Activated CD8-positive, alpha-beta memory T cell treated with anti-CD3 and anti-CD28 coated beads for 36 hours (primary cell): ENCODE measurements at regions not wholly inside any gene's neighbourhood (a gene's known extent, or its start where the extent isn't known, plus 50 kb on each side); places are given as distances from the start of the nearest gene placed in this dataset.
"Not testable (repeated sequence)": the region's sequence is repeated elsewhere in the genome, so short reads cannot be mapped to it uniquely, and the experiment has no call there.

Source experiments
- CTCF ChIA-PET: fragments of 350-600 bp; sonication (Branson Sonifier 250); formaldehyde crosslinking; loops from one replicate; lab custom pipeline; 2021; ENCODE audit warnings: antibody characterized with exemption; lab: Charles Lee
- POLR2A ChIA-PET: fragments of 350-600 bp; sonication (Branson Sonifier 250); formaldehyde crosslinking; loops from one replicate; lab custom pipeline; 2021; ENCODE audit warnings: antibody characterized with exemption; lab: Charles Lee

DNA sequence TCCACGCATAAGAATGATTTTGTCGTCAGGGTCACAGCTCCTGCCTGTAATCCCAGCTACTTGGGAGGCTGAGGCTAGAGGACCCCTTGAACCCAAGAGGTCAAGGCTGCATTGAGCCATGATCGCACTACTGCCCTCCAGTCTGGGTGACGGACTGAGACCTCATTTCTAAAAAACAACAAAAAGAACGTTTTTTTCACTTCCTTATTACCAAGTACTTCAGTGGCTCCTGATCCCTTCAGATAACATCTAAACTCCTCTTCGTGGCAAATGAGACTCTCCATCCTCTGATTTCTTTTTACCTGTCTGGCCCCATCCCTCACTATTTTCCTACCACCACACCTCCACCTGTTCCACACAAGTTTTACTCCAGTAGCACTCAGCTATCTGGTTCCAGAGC, 105.4 kb upstream of the TLK1 start:
- ChIA-PET POLR2A (no interaction called here), CTCF (interaction anchor here (1.7 kb wide), 1 partner anchor 12 kb away, joined by 4 read pairs; no protein-coding TSS in a partner anchor)

DNA sequence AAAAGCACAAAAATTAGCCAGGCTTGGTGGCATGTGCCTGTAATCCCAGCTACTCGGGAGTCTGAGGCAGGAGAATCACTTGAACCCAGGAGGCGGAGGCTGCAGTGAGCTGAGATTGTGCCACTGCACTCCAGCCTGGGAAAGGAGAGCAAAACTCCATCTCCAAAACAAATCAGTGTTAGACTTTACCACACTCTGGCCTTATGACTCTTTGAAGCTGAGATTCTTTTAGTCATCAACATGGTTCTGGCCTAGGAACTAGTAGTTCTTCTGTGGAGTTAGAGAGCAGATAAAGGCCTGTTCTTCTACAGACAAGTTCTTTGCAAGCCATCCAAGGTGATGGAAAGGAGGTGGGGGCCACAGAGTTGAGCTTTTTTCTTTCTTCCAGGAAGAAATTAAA, 100.8 kb upstream of the TLK1 start:
- CTCF ChIA-PET, result interaction anchor here (1.1 to 1.6 kb wide), 2 partner anchors 100 to 333 kb away, joined by 3 read pairs; partner anchors contain the start of gene GORASP2
- POLR2A ChIA-PET, result not testable (repeated sequence)

DNA sequence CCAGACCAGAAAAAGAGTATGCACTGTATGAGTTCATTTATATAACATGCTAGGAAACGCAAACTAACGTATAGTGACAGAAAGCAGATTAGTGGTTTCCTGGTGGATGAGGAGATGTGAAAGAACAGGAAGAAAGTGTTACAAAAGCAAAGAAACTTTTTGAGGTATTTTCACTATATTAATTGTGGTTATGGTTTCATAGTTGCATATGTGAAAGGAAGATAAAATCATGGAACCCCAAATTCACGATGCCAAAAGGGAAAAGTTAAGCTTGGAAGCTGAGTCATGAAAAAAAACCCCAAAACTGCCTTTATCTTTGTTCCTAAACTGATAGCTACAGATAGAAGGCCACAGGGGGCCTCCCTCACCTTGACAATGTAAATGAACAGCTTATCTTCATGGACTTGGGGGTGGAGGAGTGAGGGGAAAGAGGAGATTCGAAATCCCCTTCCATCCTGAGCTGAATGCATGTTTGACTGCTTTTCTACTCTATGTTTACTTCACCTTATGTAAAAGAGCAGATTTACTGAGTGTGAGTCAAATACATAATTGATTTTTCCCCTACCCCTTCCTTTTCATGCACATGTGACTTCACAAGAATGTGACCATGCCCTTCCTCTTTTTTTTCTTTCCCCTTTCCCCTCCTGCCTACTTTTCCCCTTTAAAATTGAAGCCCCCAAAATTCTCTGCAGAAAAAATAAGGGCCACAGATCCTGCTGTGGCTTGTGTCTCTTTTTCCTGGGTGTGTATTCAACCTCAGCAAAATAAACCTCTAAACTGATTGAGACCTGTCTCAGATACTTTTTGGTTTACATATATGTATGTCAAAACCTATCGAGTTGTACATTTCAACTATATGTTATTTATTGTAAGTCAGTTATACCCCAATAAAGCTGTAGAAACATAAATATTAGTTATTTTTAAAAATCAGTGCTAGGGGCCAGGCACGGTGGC, 100.1 kb upstream of the TLK1 start:
- ChIA-PET POLR2A (no interaction called here), CTCF (interaction anchor here (1.1 to 1.6 kb wide), 2 partner anchors 99 to 332 kb away, joined by 3 read pairs; partner anchors contain the start of gene GORASP2)

GRCh38 chr2:171254666-171255065, 94.0 kb upstream of the TLK1 start:
- ChIA-PET POLR2A (no interaction called here), CTCF (interaction anchor here (1.0 kb wide), 1 partner anchor 11 kb away, joined by 4 read pairs; no protein-coding TSS in a partner anchor)

DNA sequence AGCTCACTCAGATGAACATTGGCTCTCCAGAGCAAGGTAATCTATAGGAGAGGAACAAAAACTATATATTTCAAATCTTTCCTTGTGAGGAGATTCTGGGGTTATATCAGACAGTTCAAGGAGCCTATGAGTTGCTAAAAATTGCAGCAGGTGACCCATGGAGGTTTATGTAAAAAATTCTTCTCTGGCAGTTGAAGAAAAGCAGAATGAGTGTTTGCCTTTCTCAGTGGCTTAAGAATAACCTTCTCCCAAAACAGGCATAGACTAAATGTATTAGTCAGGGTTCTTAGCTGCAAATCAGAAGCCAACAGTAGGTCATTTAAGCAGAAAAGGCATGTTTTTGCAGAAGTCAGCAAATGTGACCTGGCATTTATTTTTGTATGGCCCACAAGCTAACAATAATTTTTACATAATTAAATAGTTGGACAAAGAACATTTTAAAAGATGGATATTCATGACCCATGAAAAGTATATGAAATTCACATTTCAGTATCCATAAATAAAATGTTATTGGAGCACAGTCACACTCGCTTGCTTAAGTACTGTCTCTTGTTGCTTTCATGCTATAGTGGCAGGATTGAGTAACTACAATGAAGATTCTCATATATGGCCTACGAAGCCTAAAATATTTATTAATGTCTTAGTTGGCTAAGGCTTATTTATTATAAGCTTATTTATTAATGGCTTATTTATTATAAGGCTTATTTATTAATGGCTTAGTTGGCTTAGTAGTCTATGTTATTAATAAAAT, 93.4 kb upstream of the TLK1 start:
- CTCF ChIA-PET, result interaction anchor here (1.0 kb wide), 1 partner anchor 11 kb away, joined by 4 read pairs; no protein-coding TSS in a partner anchor
- POLR2A ChIA-PET, result no interaction called here

DNA sequence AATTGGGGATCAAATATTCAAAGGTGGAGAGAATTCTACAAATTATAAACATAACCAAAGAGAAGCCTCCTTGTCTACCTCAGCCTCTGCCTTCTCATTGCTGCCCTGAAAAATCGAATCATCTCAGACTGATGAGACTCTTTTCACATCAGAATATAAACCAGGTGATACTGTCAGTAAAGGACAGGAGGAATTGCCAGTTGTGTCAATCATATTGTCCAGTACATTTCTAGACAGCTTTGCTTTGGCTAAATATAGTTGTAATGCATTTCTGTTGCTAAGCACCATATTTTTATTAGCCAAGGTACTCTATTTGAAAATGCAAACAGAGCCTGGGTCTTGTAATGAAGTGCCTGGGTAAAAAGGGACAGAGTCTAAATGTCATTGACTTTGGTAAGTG, 92.6 kb upstream of the TLK1 start:
- ChIA-PET POLR2A (no interaction called here), CTCF (no interaction called here)

- POLR2A ChIA-PET, result no interaction called here
- CTCF ChIA-PET, result interaction anchor here (0.7 kb wide), 1 partner anchor 157 kb away, joined by 3 read pairs; no protein-coding TSS in a partner anchor
Measured at GRCh38 chr2:171249689-171250088, 89.0 kb upstream of the TLK1 start.

GRCh38 chr2:171247741-171248662, 87.3 kb upstream of the TLK1 start:
- POLR2A ChIA-PET, result no interaction called here
- CTCF ChIA-PET, result interaction anchor here (1.1 kb wide), 1 partner anchor 161 kb away, joined by 3 read pairs; no protein-coding TSS in a partner anchor

- ChIA-PET POLR2A (no interaction called here), CTCF (interaction anchor here (0.7 kb wide), 1 partner anchor 270 kb away, joined by 3 read pairs; no protein-coding TSS in a partner anchor)
Measured at GRCh38 chr2:171244970-171245782, 84.5 kb upstream of the TLK1 start.

- CTCF ChIA-PET, result interaction anchor here (0.7 kb wide), 1 partner anchor 270 kb away, joined by 3 read pairs; no protein-coding TSS in a partner anchor
- POLR2A ChIA-PET, result no interaction called here
Measured at GRCh38 chr2:171244466-171244969, 83.8 kb upstream of the TLK1 start.

DNA sequence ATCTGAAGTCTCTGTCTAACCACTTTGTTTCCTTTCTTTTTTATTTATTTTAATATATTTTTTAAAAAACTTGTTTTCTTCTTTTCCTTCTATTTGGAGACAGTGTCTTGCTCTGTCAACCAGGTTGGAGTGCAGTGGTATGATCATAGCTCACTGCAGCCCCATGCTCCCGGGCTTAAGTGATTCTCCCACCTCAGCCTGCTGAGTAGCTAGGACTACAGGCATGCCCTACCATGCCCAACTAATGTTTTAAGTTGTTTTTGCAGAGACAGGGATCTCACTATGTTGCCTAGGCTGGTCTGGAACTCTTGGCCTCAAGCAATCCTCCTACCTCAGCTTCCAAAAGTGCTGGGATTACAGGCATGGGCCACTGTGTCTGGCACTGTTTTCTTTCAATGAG, 81.1 kb upstream of the TLK1 start:
- ChIA-PET CTCF (no interaction called here), POLR2A (no interaction called here)

- ChIA-PET CTCF (no interaction called here), POLR2A (no interaction called here)
Measured at GRCh38 chr2:171238946-171239345, 78.3 kb upstream of the TLK1 start.

DNA sequence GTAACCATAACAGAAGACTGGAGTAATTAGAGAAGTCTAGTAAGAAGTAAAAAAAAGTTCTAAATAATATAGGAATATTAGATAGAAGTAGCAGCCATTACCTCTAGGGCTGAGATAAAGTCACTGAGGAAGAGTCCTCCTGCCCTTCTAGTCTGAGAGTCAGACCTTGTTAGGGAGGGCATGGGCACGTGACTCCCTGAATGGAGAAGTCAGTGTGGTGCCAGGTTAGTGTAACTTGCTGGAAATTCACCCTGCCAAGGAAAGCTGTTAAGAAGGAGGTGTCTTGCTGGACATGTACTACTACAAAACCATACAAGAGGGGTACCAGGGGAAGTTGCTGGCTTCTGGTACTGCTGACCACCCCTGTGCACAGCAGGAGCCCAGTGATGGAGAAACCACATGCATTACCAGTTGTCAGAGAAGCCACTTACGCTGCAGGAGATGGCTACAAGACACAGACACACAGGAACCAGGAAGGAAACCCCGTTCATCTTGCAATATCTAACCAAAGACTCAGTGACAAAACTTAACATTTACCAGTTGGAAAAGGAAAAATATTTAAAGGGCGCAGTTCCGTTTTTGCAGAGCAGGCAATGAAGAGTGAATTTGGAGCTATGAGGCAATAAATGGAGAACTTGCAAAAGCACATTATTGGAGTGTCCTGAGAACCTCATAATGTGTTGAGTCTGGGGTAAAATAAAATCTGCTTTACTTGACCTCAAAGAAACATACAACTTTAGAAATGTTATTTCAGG, 77.2 kb upstream of the TLK1 start:
- ChIA-PET POLR2A (no interaction called here), CTCF (no interaction called here)

DNA sequence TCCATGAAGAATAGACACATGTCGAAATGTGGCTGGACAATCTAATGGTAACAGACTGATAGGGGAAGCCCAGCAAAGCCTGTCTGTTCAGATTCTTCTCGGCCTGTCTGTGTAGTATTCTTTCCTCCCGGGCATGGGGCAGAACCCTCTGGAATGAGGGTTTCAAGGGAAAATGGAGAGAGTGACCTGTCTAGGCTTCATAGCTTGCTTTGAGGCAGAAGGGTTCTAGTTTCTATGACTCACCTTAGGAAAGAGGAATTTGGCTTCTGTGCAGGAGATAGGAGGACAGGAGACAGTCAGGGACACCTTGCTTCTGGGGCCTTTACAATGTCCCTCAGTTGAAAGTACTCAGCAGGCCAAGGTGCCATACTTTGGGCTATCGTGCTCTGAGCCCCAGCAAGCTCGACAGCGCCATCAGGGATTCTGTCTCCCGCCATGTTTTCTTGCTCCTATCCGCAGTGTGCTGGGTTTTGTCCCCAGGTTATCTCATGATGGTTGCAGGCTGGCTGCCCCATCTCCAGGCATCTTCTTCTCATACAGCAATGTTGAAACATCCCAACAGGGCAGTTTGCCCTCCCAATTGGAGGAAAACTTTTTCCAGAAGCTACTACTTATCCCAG, 74.7 kb upstream of the TLK1 start:
- POLR2A ChIA-PET, result no interaction called here
- CTCF ChIA-PET, result no interaction called here

- ChIA-PET CTCF (interaction anchor here (0.5 to 1.3 kb wide), 3 partner anchors 35 to 296 kb away, joined by 3 read pairs; no protein-coding TSS in a partner anchor), POLR2A (no interaction called here)
Measured at GRCh38 chr2:171230176-171230575, 69.5 kb upstream of the TLK1 start.

DNA sequence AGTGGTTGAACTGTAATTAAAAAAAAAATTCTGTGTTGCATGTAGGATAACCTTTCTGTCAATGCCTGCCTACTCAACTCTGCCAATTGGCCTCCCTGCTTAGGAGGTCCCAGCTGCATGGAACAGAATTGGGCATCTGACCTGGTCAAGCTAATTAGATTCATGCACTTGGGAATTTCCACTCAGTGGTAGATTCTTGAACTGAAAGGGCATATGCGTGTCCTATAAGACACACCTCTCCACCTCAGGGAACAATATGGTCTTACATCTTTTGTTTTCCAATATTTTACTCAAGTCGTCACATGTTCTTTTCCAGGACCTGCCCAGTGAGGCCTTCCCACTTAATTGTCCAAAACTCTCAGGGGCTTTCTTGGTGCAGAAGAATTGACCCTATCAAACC, 68.1 kb upstream of the TLK1 start:
- ChIA-PET CTCF (no interaction called here), POLR2A (no interaction called here)
